HG02571 (cell line): ENCODE measurements at regions not wholly inside any gene's neighbourhood (a gene's known extent, or its start where the extent isn't known, plus 50 kb on each side); places are given as distances from the start of the nearest gene placed in this dataset.

ENCODE experiments used
- ATAC-seq: cut with Tn5 transposase; IDR thresholded peaks from one replicate; pipeline ENCODE4 v1.9.1; 2021; ENCODE audit warnings: mild to moderate bottlenecking, moderate library complexity; ENCODE audit not compliant: unreplicated experiment

- no peak for ATAC-seq
Observed at GRCh38 chr12:87689196-87689595, 340.0 kb downstream of the C12orf50 start.

GRCh38 chr12:87687362-87687761 is 341.8 kb downstream of the C12orf50 start:
- no peak for ATAC-seq

GRCh38 chr12:87685696-87686095 is 343.5 kb downstream of the C12orf50 start:
- no peak for ATAC-seq

- no peak for ATAC-seq
Observed at GRCh38 chr12:87679251-87679650, 349.9 kb downstream of the C12orf50 start.

- no peak for ATAC-seq
Observed at GRCh38 chr12:87678453-87678852, 350.7 kb downstream of the C12orf50 start.

GRCh38 chr12:87676731-87677130 is 352.5 kb downstream of the C12orf50 start:
- ATAC-seq: no peak

GRCh38 chr12:87671757-87672156 is 357.4 kb downstream of the C12orf50 start:
- ATAC-seq: no peak

- no peak for ATAC-seq
Observed at GRCh38 chr12:87670448-87670847, 358.8 kb downstream of the C12orf50 start.

GRCh38 chr12:87667378-87667777 is 361.8 kb downstream of the C12orf50 start:
- no peak for ATAC-seq

GRCh38 chr12:87661786-87662377 is 367.3 kb downstream of the C12orf50 start:
- ATAC-seq: no peak

- ATAC-seq: no peak
Observed at GRCh38 chr12:87660987-87661774, 368.0 kb downstream of the C12orf50 start.

GRCh38 chr12:87660291-87660690 is 368.9 kb downstream of the C12orf50 start:
- ATAC-seq: no peak

- ATAC-seq: no peak
Observed at GRCh38 chr12:87656311-87656710, 372.9 kb downstream of the C12orf50 start.

- ATAC-seq: no peak
Observed at GRCh38 chr12:87651670-87652425, 377.4 kb downstream of the C12orf50 start.

GRCh38 chr12:87642245-87642644 is 387.0 kb downstream of the C12orf50 start:
- ATAC-seq: no peak

GRCh38 chr12:87618199-87618598 is 411.0 kb downstream of the C12orf50 start:
- no peak for ATAC-seq

GRCh38 chr12:87612996-87613395 is 416.2 kb downstream of the C12orf50 start:
- no peak for ATAC-seq

- no peak for ATAC-seq
Observed at GRCh38 chr12:87608321-87608720, 420.9 kb downstream of the C12orf50 start.

GRCh38 chr12:87603727-87604126 is 425.5 kb downstream of the C12orf50 start:
- ATAC-seq: no peak

- no peak for ATAC-seq
Observed at GRCh38 chr12:87599459-87599858, 429.7 kb downstream of the C12orf50 start.

- no peak for ATAC-seq
Observed at GRCh38 chr12:87597114-87597513, 432.1 kb downstream of the C12orf50 start.

- no peak for ATAC-seq
Observed at GRCh38 chr12:87596636-87597035, 432.6 kb downstream of the C12orf50 start.
